ENCODE measurements at regions not wholly inside any gene's neighbourhood (a gene's known extent, or its start where the extent isn't known, plus 50 kb on each side); places are given as distances from the start of the nearest gene placed in this dataset.
A peak's percentile ranks its signal among the peaks of the same experiment; 100 is the strongest.

- TF ChIP-seq CTCF (conservative IDR thresholded peaks at IDR 0.05; ENCODE audit: low read depth): no peak
- ChIA-PET POLR2A (ENCODE audit: low non-redundant PET) (no interaction called here), CTCF (no interaction called here)
- H3K27ac ChIP-seq: no peak overlapping the region
- peak; percentile 18 for DNase-seq (ENCODE audit: low spot score)
These were observed 231.7 kb upstream of the GATB start for GRCh38 chr4:151992332-151993154.

GRCh38 chr4:151991884-151992167 lies 231.0 kb upstream of the GATB start:
- no peak for DNase-seq (ENCODE audit: low spot score)
- ChIA-PET CTCF (no interaction called here), POLR2A (ENCODE audit: low non-redundant PET) (no interaction called here)
- no peak for TF ChIP-seq CTCF (conservative IDR thresholded peaks at IDR 0.05; ENCODE audit: low read depth)
- no peak overlapping the region for H3K27ac ChIP-seq

- peak overlapping the region; percentile 61; the same call in 1 of the 2 replicates for H3K27ac ChIP-seq
- ChIA-PET CTCF (interaction anchor here (0.6 to 0.8 kb wide), 2 partner anchors 111 to 347 kb away, joined by 3 read pairs; no protein-coding TSS in a partner anchor), POLR2A (ENCODE audit: low non-redundant PET) (no interaction called here)
- TF ChIP-seq CTCF (conservative IDR thresholded peaks at IDR 0.05; ENCODE audit: low read depth): no peak
- no peak for DNase-seq (ENCODE audit: low spot score)
These were observed 230.4 kb upstream of the GATB start for GRCh38 chr4:151991001-151991883.

GRCh38 chr4:151990201-151990600 lies 229.4 kb upstream of the GATB start:
- peak overlapping the region; percentile 61; the same call in 1 of the 2 replicates for H3K27ac ChIP-seq
- no peak for TF ChIP-seq CTCF (conservative IDR thresholded peaks at IDR 0.05; ENCODE audit: low read depth)
- ChIA-PET POLR2A (ENCODE audit: low non-redundant PET) (no interaction called here), CTCF (interaction anchor here (0.6 to 0.8 kb wide), 2 partner anchors 110 to 348 kb away, joined by 3 read pairs; no protein-coding TSS in a partner anchor)
- DNase-seq (ENCODE audit: low spot score): peak; percentile 97

GRCh38 chr4:151988591-151988990 lies 227.8 kb upstream of the GATB start:
- ChIA-PET CTCF (no interaction called here), POLR2A (ENCODE audit: low non-redundant PET) (no interaction called here)
- H3K27ac ChIP-seq: no peak overlapping the region
- no peak for TF ChIP-seq CTCF (conservative IDR thresholded peaks at IDR 0.05; ENCODE audit: low read depth)
- no peak for DNase-seq (ENCODE audit: low spot score)

GRCh38 chr4:151987606-151988005 lies 226.8 kb upstream of the GATB start:
- H3K27ac ChIP-seq: no peak overlapping the region
- ChIA-PET POLR2A (ENCODE audit: low non-redundant PET) (no interaction called here), CTCF (no interaction called here)
- DNase-seq (ENCODE audit: low spot score): no peak
- no peak for TF ChIP-seq CTCF (conservative IDR thresholded peaks at IDR 0.05; ENCODE audit: low read depth)
